ENCODE measurements at regions not wholly inside any gene's neighbourhood (a gene's known extent, or its start where the extent isn't known, plus 50 kb on each side); places are given as distances from the start of the nearest gene placed in this dataset.
"Not testable (repeated sequence)": the region's sequence is repeated elsewhere in the genome, so short reads cannot be mapped to it uniquely, and the experiment has no call there.

DNA sequence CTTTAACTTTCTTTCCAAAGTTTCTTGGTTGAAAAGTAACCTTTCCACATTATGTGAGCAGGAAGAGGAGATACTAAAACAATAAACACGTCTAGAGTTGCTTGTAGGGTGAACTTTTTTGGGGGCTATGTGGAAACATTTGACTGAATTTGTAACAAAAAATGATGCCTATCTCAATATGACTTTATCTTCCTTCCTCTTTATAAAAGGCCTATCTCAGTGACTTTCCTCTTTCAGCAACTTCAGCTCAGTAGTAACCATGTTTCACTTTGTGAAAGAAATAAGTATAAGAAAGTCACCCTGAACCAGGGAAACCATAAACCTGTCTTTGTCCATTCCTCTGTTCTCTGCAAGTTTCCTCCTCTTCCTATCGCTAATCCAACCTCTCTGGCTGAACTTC, 124.7 kb upstream of the TMEM164 start:
- no peak for DNase-seq (ENCODE audit: low read depth, low spot score)

DNA sequence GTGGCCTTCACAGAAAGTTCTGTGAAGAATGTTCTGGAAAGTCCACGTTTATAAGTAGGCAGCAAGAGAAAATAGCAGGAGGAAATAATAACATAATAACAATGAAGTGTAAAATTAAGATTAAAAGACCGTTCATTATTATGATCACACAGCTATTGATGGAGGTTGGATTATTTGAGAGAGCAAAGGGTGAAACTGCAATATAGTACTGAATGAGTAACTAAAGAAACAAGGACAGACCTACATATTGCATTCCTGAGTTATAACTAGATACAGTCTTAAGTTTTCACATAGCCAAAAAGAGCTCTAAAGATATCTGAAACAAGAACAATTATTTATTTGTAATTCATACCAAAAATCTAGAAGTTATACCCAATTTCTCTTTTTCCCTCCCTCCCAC, 122.9 kb upstream of the TMEM164 start:
- DNase-seq (ENCODE audit: low read depth, low spot score): no peak

DNA sequence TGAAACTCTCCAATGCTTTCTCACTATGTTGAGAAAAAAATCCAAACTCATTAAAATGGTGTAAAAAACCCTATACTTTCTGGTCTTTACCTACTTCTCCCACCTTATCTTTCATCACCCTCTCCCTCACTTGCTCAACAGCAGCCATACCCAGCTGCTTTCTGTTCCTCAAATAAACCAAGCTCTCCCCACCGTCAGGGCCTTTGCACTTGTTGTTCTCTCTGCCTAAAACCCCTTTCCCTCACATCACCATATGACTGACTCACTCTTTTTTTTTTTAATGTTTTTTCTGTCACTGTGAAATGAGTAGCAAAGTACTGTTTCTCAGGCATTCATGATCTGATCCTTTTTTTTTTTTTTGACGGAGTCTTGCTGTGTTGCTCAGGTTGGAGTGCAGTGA, 122.3 kb upstream of the TMEM164 start:
- DNase-seq (ENCODE audit: low read depth, low spot score): no peak

DNA sequence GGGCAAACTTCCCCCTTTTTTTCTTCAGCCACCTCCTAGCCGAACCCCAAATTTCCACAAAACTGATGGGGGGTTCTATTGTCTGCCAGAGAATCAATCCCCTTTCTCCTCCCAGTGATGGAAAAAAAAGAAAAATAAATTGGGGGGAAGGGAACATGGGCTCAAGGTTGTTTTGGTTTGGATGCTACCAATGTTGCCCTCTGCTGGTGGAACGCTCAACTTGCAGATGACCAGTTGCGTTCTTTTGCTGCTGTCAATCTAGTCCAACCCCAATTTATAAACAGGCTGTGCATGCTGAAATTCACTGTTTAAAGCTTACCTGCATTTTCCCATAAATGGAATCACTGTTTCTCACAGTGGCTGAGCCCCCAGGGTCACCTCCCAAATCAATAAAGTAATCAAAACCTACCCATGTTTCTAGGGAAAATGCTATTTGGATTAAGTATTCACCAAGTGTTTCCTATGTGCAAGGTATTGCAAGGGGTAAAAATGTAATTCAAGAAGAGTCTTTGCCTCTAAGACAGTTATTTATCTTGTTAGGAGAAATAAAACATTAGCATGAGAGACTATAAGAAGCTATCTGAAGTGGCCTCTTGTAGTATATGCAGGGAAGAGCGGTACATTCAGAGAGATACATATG, 116.7 kb upstream of the TMEM164 start:
- no peak for DNase-seq (ENCODE audit: low read depth, low spot score)

DNA sequence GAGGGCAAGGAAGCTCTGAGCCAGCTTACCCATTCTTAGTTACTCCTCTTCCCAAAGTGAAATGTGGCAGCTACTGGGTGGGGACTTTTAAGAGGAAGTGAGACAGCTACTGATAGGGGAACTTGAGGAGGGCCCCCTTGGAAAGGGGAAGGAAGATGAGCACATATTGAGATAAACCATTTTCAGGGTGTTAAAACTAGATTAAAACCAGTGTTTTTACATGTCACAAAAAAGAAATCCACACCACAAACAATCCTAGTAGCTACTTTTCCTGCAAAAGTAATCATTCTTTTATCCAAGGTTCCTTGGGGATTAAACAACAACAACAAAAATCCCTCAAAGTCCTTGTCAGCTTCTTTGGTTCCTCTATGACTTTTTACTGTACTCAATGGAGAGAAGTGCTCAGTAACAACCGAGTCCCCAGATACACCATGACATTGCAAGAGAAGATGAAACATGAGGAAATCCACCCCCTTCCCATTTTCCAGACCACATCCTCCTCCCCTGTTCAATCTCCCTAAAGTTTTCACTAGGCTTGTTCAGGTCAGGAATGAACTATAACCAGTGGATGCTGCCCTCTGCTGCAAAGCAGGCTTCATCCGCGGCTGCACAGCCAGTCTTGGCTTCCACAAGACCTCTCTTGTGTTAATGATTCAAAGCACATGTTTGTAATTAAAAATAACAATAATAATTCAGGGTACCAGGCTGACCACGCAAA, 113.5 kb upstream of the TMEM164 start:
- DNase-seq (ENCODE audit: low read depth, low spot score): no peak

DNA sequence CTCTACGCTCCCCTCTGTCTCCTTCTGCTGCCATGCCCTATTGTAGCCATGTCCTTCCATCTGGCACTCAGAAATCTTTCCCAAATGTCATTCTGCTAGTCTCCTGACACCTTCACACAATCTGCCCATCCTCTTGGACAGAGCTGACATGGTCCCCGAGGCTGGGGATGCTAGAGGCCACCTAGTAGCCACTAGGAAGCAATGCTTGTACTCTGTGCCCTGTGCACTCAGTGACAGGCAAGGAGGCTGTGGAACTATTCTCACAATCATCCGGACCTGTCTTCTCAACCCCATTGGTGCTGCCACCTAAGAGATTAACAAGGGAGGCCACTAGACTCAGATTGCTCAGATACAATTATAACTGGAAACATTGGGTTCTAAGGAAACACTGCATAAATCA, 112.6 kb upstream of the TMEM164 start:
- DNase-seq (ENCODE audit: low read depth, low spot score): no peak

DNA sequence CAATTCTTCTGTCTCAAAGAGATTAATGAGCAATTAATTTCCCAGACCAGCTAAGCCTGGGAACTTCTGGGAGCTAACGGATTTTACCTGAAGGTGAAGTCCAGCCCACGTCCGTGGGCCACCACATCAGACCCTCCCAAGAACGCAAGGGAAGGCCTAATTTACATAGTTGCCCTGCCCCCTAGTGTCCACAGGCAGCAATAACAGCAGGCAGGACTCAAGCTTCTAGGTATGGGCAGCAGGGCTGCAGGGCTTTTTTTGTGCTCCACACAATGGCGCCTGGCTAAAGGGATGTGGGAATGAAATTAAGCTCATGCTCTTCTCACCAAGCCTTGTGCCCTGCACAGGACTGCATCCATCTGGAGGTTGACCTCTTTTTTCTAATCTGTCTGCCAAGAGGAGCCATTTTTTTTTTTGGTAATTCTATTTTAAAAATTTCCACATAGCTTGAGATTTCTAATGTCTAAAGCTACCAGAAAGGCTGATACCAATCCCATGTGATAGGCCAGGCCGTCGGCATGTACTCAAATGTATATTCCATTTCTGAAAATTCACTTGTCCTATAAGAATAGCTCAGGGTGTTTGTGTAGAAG, 111.9 kb upstream of the TMEM164 start:
- DNase-seq (ENCODE audit: low read depth, low spot score): no peak

DNA sequence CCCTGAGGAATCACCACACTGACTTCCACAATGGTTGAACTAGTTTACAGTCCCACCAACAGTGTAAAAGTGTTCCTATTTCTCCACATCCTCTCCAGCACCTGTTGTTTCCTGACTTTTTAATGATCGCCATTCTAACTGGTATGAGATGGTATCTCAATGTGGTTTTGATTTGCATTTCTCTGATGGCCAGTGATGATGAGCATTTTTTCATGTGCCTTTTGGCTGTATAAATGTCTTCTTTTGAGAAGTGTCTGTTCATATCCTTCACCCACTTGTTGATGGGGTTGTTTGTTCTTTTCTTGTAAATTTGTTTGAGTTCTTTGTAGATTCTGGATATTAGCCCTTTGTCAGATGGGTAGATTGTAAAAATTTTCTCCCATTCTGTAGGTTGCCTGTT, 106.9 kb upstream of the TMEM164 start:
- DNase-seq (ENCODE audit: low read depth, low spot score): not testable (repeated sequence)

DNA sequence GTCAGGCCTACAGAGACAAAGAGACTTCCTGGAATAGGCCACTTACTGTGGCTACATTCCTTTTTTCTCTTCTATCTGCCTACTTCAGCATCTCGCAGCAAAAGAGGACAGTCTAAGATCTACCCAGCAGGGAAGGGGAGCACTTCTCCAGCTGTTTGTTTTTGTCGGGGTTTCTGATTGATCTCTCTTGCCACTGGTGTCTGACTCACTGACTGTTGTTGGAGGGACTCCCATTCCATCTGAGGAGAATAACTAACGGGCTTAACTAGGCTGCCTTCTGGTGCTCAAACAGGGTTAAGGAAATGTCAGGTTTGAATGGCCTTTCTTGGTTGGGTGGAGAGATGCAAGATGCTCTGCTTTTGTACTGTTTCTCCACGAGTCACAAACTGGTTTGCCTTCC, 100.2 kb upstream of the TMEM164 start:
- peak; percentile 29 for DNase-seq (ENCODE audit: low read depth, low spot score)

DNA sequence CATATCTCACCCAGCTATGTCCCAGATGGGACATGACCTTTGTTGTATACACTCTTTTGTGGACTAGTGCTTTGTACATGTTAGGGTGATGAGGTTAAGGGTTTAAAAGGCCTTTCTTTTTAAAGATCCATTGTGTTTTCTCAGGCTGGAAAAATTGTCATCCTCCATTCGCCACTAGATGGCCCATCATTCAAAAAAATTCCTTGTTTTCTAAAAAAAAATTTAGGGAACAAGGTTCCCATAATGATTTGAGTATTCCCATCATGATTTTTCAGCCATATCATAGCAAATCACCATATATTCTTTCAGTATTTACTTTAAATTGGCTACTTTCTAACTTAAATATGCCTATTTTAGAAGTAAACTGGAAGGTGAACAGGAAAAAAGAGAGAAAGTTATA, 91.9 kb upstream of the TMEM164 start:
- DNase-seq (ENCODE audit: low read depth, low spot score): no peak

DNA sequence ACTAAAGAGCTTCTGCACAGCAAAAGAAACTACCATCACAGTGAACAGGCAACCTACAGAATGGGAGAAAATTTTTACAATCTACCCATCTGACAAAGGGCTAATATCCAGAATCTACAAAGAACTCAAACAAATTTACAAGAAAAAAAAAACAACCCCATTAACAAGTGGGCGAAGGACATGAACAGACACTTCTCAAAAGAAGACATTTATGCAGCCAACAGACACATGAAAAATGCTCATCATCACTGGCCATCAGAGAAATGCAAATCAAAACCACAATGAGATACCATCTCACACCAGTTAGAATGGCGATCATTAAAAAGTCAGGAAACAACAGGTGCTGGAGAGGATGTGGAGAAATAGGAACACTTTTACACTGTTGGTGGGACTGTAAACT, 89.9 kb upstream of the TMEM164 start:
- not testable (repeated sequence) for DNase-seq (ENCODE audit: low read depth, low spot score)

DNA sequence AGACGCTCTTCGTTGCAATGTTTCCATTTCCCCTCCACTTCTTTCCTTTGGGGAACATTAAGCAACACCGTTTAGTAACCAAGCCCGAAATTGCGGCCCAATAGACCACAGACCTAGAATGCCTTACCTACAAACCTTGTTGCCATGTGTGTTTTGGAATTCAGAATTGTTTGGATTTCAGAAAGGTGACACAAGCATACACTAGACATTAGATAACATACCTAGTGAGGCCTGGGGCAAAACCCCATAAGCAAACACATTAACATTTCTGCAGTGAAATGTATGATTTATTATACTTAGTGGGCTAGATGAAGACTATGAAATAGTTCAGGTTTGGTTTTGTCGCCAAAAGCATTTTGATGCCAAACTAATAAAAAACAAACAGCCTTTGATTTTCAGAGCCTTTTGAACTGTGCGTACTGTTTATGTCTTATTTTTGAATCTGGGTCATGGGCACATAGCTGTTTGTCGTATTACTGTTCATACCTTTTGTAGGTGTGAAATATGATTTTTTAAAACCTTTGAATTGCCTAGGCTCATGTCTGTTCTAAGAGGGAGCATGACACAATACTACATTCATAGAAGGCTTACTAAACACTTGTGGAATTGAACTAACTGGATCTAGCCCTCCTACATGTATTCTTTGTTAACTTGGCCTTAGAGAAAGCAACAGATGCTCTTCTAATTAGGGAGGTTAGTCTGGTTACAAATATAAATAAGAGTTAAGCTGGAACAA, 88.6 kb upstream of the TMEM164 start:
- no peak for DNase-seq (ENCODE audit: low read depth, low spot score)

DNA sequence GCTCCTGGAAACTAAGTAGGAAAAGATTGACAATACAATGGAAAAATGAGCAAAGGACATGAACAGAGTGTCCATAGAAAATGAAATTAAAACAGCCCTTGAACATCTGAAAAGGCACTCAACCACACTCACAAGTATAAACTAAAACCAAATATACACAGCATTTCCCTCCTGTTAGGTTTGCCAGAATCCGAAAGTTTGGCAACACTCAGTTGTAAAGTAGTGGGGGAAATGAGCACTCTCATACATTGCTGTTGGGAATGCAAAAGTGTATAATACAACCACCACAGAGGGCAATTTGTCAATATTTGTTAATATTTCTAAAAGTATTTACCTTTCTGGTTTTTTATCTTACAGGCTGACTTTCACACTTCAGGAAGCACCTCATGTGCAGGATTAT, 84.2 kb upstream of the TMEM164 start:
- no peak for DNase-seq (ENCODE audit: low read depth, low spot score)

DNA sequence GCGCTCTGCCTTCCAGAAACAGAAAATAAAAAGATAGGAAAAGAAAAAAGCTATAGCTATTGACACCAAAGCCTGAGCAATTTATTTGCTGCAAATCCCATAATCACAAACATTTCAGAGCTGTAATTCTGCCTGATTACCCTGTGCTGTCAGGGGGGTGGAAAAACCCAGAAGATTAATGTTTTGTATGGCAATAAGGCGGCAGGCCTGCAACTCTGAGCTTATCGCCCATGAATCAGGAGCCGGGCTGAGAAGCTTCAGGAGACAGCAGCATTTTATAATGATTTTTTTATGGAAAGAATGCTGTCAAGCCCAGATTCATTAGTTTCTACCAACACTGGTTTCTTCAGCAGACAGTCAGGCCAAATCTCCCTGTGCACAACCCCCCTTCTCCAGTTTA, 82.6 kb upstream of the TMEM164 start:
- no peak for DNase-seq (ENCODE audit: low read depth, low spot score)

DNA sequence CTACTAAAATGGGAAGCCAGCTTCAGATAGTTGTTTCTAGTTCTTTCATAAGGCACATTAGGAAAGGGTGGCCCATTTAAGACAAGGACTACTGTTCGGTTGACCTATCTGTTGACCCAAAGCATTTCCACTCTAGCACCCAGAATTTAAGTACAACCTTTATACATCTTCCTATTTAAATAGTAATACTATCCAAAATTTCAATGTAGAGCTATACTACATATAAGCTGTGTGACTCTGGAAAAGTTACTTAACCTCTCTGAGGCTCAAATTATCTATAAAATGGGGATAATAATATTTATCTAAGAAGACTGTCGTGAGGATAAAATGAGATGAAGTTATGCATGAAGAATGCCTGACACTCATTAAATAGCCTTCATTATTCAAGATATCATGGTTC, 82.0 kb upstream of the TMEM164 start:
- no peak for DNase-seq (ENCODE audit: low read depth, low spot score)

DNA sequence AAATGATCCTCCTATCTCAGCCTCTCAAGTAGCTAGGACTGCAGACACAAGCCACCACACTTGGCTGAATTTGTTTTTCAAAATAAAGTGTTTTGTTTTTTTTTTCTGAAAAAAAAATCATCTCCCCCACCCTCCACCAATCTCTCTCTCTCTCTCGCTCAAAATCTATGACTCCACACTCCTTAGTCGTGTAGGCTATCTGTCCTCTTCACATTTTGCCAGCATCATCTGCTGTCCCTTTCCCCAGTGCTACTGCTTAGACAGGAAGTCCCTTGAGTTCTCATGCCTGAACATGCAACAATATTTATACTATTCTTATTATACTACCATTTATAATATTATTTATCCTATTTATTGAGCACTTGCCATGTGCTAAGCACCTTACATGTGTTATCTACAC, 80.7 kb upstream of the TMEM164 start:
- DNase-seq (ENCODE audit: low read depth, low spot score): no peak

DNA sequence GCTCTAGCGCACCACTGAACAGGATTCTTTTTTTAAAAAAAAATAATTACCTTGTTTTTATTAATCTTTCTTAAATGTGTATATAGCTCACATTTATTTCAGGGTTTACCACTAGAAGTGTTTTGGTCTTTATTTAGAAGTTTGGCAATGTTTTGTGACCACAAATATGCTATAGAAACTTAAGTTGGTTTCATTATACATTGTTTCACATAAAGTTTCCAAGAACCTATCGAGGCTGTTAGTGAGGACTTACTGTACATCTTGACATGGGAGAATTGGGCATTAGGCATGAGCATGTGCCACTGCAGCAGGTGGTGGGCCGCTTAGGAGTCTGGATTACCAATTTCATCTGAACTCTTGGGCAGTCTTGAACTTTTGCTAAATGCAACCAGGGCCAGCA, 77.9 kb upstream of the TMEM164 start:
- not testable (repeated sequence) for DNase-seq (ENCODE audit: low read depth, low spot score)

DNA sequence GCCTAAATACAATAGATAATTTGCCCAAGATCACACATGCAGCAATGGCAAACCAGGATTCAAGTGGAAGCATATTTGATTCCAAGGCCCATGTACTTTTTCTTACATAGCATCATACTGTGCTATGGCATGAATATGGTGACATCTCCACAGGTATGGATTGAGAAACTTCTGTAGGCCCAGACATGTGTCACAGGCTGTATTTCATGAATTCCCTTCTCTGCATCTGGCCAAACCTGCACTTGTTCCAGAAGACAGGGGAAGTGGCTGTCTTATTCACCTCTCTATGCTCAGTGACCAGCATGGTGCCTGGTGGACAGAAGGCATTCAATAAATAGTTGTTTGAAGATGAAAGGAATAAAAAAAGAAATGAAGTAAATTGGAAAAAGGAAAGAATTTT, 77.3 kb upstream of the TMEM164 start:
- no peak for DNase-seq (ENCODE audit: low read depth, low spot score)

DNA sequence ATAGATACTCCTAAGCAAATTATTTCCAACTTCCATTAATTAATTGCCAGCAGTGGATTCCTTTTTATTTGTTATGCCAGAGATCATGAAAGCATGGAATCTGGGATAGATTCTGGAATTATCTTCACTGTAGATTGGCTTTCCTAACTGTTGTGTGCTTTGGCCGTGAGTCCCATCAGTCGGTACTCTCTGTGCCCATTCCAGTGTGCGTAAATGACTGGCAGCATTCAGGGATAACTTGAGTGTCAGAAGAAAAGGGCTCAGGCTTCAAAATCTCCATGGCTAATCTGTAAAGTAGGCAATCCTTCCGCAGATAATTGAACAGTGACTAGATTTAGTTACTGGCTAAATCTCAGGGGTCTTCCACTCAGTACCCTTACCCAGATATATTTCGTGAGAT, 76.8 kb upstream of the TMEM164 start:
- DNase-seq (ENCODE audit: low read depth, low spot score): no peak

DNA sequence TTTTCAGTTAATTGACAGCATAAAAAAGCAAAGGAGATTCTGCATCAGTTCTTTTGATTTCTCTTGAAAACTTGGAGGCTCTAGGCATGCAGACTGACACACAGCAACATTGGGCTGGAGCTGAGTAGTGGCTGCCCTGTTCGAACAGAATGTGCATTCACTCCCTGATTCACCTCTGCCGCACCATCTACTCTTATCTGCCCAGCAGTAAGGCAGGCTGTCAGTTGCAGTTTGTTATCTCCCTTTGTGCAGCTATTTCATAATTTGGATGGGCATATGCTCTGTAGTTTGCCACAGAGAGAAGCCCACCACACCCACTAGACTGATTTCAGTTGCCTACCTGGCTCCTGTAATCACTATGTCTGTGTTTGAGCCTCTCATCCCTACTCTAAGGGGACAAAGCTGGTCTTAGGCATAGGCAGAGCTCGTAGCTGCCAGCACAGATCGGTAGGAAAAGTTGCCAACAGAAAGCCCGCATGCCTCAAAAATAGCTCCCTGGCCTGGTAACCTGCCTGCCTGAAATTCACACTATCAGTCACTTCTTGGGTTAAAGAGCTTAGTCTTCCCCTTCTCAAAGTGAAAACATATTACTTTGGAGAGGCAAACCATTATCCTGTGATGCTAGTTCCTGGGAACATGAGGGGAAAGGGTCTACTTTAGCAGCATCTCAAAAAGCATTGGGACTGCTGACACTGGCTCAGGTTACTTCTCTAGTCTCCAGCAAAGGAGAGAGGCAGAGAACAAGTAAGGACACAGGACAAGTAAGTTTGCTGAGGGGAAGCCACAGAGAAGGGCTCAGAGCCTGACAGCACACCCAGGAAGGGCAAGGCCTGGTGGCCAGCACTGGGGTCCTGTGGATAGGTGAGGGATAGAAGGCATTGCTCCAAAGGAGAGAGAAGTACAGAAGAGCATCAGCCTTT, 75.9 kb upstream of the TMEM164 start:
- no peak for DNase-seq (ENCODE audit: low read depth, low spot score)

DNA sequence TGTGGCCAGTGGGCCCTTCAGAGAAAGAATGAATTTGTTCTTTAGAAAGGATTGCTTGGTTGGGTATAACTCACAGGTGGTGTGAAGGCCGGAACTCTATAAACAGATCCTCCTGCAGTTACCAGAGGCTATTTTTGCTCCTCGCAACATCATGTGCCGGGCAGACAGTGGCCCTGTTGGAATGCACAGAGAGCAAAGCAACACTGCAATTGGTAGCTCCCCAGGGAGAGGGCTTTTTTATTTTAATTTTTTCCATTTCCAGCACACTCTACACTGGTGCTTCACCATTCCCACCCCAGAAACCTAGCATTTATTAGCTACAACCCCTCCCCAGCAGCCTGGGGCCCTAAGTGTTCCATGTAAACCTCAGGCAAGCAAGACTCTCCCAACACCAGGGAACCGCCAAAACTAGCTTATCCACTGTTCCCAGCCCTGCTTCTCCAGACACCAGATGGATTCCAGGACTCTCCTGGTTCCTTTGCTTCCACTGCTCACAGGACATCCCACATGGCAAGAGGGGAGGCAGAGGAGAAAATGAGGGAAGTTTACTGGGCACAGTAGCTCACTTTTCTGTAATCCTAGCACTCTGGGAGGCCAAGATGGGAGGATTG, 75.1 kb upstream of the TMEM164 start:
- no peak for DNase-seq (ENCODE audit: low read depth, low spot score)

All from smooth muscle cell of the brain vasculature (primary cell).